ENCODE measurements at regions not wholly inside any gene's neighbourhood (a gene's known extent, or its start where the extent isn't known, plus 50 kb on each side); places are given as distances from the start of the nearest gene placed in this dataset.

DNA sequence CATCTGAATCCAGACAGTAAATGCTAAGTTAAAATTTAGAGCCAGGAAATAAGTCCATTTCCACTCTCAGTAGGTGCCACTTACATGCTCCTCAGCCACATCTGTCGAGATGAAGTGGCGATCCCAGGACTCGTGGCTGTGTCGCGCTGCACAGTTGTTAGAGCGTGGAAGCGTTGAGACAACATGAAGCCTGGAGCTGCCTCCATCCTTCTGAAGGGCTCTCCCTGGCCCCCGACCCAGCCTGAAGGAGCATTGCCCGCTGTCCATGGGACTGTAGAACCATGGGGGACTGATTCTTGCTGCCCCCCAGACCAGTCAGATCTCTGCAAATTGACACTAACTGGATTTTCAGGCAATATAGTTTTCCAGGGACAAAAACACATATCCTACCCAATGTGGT, 58.9 kb downstream of the IRX1 start:
- DNase-seq (ENCODE audit: low read depth in 2 of 3, low spot score in 2 of 3): no peak

DNA sequence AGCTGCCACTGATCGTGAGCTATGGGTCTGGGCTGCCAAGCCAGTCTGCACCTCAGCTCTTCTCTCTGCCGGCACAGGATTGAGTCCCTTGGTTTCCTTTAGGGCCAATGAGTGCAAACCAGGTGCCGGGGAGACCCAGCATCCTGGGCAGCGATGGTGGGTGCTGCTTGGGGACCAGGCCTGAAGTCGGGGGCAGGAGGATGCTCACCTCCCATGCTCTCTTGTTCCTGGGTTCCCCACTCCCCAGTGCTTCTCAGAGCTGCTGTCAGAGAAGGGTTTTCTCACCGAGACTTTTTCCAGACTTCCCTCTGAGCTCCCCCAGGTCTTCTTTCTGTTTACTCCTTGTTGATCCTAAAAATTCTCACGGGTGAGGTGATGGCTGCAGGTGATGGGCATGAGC, 61.2 kb downstream of the IRX1 start:
- DNase-seq (ENCODE audit: low read depth in 2 of 3, low spot score in 2 of 3): no peak

DNA sequence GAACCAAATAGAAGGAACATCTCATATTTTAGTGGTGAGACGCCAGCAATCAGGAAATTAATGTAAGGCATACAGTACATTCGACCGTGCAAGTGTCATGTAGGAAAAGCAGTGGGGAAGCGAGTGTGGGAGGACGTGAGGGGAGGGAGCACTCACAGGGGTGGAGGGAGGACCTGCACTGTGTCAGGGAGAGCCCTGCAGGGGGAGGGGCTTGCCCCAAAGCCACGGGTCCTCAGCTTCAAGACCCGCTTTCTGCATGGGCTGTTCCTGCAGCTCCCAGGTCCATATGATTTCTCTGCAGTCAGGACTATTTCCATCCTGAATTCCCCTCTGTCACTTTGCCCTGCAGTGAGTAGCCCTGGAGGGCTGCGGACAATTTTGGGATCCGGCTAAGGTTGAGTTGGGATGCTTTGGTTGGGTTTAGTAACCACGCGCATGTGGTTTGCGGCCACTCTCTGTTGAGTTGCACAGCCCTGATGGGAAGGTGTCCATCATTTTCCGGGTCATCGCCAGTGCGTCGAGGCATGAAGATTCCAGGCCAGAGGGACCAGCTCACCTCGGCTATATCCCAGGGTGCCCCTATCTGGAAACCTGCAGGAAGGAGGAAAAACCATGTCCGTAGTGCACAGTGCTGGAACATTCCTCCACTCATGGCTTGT, 61.9 kb downstream of the IRX1 start:
- DNase-seq (ENCODE audit: low read depth in 2 of 3, low spot score in 2 of 3): no peak

DNA sequence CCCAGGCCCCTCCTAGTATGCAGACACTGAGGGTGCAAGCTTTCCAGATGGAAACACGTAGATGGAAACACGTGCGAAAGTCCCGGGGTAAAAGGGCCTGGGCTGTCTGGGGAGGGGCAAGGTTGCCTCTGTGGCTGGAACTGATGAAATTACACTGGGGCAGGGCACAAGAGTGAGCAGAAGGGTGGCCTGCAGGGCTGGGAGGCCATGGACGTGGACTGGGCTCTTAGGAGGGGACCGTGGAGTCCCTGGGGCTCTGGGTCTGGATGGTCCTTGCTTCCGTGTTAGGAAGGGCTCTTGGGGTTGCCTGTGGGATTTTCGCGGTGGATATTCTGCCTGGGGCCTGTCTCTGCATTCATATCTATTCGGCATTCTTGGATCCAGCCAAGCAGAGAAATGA, 63.3 kb downstream of the IRX1 start:
- DNase-seq (ENCODE audit: low read depth in 2 of 3, low spot score in 2 of 3): no peak

DNA sequence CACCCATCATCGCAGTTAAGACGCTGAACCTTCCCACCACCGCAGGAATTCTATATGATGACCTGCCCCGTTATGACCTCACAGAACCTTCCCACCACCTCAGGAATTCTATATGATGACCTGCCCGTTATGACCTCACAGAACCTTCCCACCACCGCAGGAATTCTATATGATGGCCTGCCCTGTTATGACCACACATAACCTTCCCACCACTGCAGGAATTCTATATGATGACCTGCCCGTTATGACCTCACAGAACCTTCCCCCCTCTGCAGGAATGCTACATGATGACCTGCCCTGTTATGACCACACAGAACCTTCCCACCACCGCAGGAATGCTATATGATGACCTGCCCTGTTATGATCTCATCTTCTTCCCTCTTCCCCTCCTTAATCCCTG, 64.3 kb downstream of the IRX1 start:
- no peak for DNase-seq (ENCODE audit: low read depth in 2 of 3, low spot score in 2 of 3)

DNA sequence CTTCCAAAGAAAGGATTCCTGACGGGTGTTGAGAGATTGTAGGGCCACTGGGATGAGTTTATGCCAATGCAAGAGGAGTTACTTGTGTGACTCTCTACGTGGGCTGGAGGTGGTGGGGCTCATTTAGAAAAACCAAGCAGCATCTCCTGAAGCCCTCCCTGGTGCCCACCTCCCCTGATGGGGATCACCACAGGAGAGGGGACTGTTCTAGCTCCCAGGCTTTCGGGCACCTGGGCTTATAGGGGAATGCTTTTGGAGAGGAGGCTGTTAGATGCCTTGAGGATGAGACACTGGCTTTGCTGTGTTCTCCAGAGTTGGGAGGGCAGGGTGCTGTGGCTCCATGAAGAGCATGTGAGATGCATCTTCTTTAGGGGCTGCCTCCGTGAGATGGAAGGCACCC, 65.0 kb downstream of the IRX1 start:
- no peak for DNase-seq (ENCODE audit: low read depth in 2 of 3, low spot score in 2 of 3)

DNA sequence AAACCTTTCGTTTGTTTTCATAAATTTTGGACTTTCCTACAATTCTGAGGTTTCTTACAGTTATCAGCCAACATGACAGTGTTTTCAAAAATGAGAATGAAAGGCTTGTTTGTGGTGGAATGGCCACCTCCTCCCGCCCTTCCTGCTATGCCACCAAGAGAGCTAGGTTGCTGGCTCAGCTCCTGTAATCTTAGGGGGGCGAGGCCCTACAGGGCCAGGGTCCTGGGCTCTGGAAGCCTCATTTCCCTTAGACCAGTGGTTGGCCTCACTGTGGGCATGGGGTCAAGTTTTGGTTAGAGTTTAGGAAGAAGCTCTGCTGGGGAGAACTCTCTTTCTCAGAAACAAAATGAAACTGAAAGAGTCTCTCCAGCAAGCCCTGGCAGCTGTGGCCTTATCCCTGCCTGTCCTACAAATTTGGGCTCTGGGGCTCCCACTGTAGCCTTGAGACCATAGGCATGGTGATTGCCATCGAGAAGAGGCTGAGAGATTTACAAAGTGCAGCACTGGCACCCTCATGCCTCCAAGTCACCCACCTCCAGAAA, 66.2 kb downstream of the IRX1 start:
- no peak for DNase-seq (ENCODE audit: low read depth in 2 of 3, low spot score in 2 of 3)

DNA sequence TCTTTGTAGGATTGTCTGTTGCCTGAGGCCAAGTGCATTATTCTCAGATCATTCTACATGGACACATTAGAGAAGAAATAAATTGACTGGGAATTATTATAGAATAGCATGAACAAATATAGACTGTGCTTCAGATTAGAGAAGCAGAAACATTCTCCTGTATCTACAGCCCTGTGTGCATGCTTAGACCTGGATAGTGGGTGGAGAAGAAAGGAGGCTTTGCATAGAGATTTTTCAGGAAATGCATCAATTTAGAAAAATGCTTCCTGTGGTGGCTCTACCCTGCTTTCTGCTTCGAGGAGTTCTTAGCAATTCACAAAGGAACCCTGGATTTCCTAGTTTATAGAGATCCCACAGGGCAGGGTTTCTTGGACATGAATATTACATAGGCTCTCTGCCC, 66.7 kb downstream of the IRX1 start:
- DNase-seq (ENCODE audit: low read depth in 2 of 3, low spot score in 2 of 3): no peak

DNA sequence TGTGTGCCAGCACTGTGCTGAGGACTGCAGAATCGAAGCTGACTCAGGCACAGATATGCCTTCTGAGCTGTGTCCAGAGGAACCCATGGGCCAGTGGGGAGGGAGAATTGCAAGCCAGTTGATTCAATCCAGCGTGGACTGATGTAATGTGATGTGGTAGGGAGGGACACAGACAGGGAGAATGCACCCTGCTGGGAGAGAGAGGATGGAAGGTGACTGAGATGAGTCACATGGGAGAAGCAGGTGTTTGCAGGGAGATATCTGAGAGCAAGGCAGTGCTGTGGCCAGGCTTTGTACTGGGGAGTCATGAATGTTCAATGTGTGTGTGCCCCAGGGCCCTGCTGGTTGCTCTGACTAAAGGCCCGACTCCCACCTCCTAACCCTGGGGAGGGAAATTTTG, 75.7 kb downstream of the IRX1 start:
- DNase-seq (ENCODE audit: low read depth in 2 of 3, low spot score in 2 of 3): no peak

DNA sequence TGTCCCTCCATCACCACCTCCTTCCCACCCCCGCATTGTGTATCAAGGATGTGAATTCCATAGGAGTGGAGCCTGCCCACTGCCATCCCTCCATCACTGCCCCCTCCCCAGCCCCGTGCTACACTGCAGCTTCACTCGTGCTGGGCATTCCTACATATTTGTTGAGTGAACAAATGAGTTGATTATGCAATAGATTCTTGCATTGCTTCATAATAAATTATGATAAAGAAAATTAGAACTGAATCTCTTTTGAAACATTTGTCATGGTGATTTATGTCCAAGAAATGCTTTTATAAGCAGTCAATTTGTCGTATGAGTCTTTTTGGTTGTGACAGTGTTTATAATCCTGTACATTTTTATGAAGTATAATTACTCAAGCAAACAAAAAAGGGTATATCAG, 83.2 kb downstream of the IRX1 start:
- DNase-seq (ENCODE audit: low read depth in 2 of 3, low spot score in 2 of 3): no peak

DNA sequence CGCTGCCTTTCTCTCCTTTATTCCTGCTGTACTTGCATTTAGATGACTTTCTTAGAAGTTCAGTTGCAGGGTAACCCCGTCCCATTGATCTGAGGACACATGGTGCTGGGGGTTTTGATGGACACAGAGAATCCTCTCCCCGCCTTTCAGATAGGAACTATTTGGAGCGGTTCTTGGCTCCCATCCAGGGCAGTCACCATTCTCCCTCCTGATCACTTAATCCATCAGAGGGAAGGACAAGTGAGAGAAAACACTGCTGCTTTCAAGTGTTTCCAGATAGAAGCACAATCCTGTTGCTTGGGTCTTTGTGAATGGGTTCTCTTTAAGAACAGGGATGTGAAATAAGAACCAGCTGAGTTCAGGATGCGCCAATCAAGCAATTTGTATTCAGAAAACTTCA, 85.2 kb downstream of the IRX1 start:
- no peak for DNase-seq (ENCODE audit: low read depth in 2 of 3, low spot score in 2 of 3)

DNA sequence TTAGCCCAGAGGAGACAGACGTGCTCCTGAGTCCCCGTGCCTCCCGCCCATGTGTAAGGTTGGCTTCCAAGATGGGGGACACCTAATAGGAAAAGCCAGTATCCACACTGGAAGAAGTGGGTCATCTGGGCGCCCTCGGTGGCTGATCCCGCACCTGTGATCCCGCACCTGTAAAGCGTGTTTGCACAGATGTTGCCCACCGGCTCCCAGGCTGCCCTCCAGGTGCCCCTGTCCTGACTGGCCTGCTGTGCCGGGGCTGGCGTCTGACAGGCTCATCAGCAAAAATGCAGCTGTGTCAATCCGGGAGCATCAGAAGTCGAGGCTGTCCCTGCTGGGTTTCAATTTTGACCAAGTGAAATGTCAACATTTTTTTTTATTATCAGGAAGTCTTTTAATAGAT, 88.5 kb downstream of the IRX1 start:
- no peak for DNase-seq (ENCODE audit: low read depth in 2 of 3, low spot score in 2 of 3)

DNA sequence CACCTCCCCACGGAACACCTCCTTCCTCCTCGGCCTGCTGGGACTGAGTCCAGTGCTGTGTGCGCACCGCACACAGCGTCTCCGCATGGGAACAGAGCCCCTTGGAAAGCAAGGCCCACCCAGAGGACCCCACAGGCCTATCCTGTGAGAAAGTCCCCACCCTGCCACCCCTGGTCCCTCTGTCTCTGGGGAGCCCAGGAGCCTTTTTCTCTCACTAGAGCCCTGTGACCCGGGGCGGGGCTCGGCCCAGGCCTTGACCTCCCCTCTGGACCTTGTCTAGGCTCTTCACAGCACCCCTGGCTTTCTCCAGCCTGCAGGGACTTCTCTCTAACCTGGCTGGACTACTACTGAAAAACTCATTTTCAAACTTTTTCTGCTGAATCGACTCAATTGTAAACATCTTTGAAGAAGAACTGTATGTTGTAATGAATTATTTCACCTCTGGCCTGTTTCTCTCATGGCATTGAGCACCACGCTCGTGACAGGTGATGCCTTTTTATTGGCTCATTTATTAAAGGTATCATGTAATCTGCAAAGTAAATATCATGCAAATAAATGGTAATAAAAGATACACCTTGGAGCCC, 89.2 kb downstream of the IRX1 start:
- no peak for DNase-seq (ENCODE audit: low read depth in 2 of 3, low spot score in 2 of 3)

DNA sequence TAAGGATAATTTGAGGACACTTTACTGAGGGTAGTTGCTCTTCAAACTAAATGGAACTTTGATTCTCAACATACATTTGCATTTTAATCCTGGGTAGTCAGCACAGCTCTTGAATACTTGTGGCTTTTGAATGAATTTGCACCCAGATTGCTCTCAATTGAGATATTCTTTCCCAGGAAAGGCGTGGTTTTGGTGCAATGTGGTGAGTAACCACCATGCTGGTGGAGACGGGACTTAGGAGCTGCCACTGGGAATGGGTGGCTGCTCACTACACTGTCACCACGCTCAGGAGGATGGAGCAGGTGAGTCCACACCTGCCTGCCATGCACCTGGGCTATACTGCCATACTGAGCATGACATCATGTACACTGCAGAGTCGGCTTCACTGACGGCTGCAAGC, 99.2 kb downstream of the IRX1 start:
- DNase-seq (ENCODE audit: low read depth in 2 of 3, low spot score in 2 of 3): no peak

DNA sequence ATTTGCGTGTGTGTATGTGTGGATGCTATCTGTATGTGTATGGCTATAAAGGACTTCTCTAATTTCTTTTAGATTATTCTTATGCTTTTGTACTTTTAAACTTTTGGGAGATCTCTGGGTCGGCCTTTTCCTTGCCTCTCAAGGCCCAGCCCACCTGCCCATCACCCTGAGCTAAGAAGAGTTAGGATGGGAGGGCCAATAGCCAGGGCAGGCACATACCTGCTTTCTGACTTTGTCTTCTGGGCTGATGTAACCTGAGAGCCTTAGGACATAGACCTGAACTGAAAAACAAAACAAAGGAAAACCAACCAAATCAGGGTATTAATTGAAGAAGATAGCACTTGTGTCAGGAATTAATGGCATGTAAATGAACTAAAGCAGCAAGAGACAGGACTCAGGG, 100.2 kb downstream of the IRX1 start:
- DNase-seq (ENCODE audit: low read depth in 2 of 3, low spot score in 2 of 3): no peak

DNA sequence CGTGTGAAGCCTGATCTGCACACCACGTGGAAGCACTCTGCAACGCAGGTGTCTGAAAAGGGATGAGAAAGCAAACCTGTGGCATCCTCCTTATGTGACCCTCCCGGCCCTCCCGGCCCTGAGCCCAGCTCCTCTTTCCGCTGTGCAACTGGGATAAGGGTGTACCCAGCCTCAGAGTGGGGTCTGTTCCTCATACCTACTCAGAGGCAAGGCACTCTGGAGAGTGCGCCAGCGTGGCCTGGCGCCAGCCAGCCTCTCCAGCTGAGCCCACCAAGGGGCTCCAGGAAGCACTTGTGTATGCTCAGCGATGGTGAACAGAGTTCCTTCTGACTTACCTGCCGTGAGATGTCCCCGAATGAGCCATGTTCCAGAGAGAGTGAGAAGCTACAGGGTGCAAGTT, 102.8 kb downstream of the IRX1 start:
- DNase-seq (ENCODE audit: low read depth in 2 of 3, low spot score in 2 of 3): no peak

DNA sequence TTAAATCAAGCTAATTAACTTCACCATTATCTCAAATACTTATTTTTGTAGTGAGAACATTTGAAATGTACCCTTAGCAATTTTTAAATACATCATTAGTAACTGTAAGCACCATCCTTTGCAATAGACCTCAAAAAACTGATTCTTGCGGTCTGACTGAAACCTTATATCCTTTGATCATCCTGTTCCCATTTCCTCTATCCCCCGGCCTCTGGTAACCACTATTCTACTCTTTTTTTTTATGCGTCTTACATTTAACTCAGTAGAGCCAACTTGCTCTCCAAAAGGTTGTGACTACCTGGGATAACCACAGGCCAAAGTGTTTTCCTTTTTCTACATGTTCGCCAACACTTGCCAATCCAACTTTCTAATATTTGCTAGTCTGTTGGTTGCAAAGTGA, 106.1 kb downstream of the IRX1 start:
- DNase-seq (ENCODE audit: low read depth in 2 of 3, low spot score in 2 of 3): no peak

DNA sequence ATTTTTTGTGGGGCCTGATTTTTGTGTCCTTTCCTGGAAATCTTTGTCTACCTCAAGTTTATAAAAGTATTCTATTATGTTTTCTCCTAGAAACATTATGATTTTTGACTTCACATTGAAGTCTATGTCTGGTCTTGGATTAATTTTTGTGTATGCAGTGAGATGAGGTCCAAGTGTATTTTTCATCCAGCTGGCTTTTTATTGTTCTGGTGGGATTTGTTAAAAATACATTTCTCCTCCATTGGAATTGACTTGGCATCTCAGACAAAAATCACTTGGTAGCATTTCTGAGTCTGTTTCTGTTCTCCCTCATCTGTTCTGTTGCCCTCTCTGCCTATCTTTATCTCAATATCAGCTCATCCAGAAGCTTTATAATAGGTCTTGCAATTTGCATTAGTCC, 109.0 kb downstream of the IRX1 start:
- DNase-seq (ENCODE audit: low read depth in 2 of 3, low spot score in 2 of 3): no peak

DNA sequence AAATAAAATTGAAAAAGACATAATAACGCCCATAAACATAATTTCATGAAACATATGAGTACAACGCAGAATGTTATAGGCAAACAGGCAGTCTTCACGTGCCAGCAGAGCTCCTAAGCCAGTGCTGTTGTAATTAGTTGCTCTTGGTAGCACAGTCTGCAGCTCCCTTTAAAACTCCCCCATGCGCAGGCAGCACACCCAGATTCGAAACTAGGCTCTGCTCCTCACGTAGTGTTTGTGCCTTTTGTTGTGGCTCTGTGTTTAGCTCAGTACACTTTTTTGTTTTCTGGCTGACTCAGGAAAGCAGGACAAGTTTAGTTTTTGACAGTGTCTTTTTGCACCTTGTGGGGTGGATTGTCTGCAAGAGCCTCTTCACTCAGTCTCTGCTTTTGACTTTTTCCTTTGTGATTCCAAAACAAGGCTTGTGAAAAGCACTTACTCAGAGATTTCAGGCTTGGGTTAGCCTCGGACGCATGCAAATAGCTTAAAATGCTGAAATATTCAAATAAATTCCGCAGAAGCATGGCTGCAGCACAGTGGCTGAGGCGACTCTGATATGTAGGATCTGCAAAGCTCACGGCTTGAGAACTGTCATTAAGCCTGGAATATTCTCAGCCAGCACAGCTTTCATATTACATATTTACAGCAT, 113.6 kb downstream of the IRX1 start:
- DNase-seq (ENCODE audit: low read depth in 2 of 3, low spot score in 2 of 3): no peak

DNA sequence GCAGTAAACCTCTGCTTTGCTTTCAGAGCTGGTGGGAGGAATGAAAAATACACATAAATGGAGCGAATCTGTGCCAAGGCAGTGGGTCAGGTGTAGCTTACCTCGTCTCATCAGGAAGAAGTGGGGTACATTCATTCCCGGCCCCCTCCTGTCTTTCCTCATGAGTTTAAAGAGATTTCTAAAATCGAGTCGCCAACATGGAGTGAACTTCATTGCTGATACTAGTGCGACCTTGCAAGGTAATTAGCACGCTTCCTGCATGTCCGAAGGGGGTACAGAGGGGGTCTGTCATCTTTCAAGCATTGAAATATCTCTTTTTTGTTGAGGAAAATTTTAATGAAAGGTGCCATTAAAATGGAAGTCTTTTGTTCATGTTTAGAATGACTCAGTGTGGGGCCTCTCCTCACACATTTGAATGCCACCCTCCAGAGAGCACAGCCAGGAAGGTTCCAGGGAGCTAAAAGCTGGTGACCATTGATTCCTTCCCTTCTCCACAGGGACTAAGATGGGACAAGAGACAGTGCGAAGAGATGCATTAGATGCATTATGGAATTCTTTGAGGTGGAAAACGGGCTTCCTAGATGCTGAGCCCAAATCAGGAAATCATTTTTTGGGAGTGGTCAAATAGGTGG, 114.2 kb downstream of the IRX1 start:
- DNase-seq (ENCODE audit: low read depth in 2 of 3, low spot score in 2 of 3): no peak

DNA sequence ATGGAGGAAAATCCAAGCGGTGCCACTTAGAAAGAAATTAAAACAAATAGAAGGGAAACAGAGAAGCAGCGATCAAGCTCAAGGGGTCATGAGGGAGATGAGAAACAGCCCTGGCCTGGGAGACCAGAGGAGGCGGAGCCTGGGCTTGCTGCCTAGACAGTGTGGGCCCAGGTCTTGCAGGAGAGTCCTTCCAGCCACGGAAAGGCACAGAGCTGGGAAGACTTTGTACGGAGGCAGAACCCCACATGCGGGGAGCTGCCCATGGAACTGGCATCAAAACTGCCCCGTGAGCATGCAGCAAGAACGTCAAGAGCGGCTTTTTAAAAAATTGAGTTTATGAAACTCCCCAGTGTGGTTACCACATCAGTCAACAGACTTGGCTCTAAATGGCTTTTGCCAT, 119.4 kb downstream of the IRX1 start:
- no peak for DNase-seq (ENCODE audit: low read depth in 2 of 3, low spot score in 2 of 3)

DNA sequence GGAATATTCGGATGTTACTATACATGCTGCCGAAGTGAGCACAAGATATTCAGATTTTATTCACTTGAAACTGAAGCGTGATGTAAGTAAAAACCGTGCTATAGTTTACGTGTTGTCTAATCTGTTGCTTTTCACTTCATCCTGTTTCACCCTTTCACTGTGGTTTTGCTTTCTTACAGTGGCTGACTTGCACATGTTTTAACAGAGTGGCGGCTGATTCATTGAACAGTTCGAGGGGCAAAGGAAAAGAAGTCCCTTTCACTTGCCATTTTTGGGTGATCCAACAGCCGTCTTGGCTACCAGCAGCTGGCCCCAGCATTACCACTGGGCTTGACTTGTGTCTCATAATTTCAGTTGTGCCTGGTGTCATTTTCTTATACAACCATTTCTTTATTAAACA, 134.0 kb downstream of the IRX1 start:
- no peak for DNase-seq (ENCODE audit: low read depth in 2 of 3, low spot score in 2 of 3)

All from hematopoietic multipotent progenitor cell (in vitro differentiated cells).